ENCODE measurements at regions not wholly inside any gene's neighbourhood (a gene's known extent, or its start where the extent isn't known, plus 50 kb on each side); places are given as distances from the start of the nearest gene placed in this dataset.

DNA sequence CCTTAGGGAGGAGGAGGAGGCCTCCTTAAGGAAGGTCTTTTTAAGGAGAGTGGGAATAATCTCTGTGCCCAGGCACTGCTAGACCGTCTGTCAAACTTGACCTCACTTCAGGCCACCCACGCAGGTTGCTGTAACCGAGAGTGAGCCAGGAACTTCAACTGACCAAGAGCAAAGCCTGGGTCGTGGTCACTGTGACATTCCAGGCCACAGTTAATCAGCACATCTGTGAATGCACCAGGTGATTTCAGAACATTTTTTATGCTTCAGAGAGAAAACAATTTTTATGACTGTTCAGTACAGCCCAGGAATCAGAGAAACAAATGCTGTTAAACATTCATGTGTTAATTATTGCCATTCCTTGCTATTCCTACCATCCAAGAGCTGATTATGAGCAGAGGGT is 226.6 kb upstream of the ASIC2 start:
- no peak overlapping the region for H3K4me2 ChIP-seq (ENCODE audit: control insufficient read depth, insufficient read depth)
- no peaks in the 10 kb centered on the region; a peak in 1 of 4 replicates for H3K27me3 ChIP-seq (replicated peaks in 1 of 2; ENCODE audit: control insufficient read depth in 2 of 2, insufficient read depth in 2 of 2, low read length in 1 of 2)
- BruUV-seq (replicated peaks): no TSS peak
- ChIA-PET POLR2A (no interaction called here), CTCF (interaction anchor here (0.7 to 3.9 kb wide), 20 partner anchors 8 to 159 kb away, joined by 3 to 29 read pairs (median 5); no protein-coding TSS in a partner anchor), SMC1A (ENCODE audit: uncharacterized antibody, unreplicated experiment) (interaction anchor here (0.6 to 4.0 kb wide), 7 partner anchors 9 to 155 kb away, joined by 3 to 26 read pairs (median 4); no protein-coding TSS in a partner anchor), RAD21 (ENCODE audit: unreplicated experiment) (interaction anchor here (1.2 to 2.5 kb wide), 4 partner anchors 60 to 156 kb away, joined by 4 to 15 read pairs (median 7); no protein-coding TSS in a partner anchor)
- H3K79me2 ChIP-seq (ENCODE audit: control insufficient read depth, insufficient read depth, low read length): no peaks in the 10 kb centered on the region
- no peak overlapping the region for H3K4me3 ChIP-seq
- intact Hi-C loops (cut with micrococcal nuclease; ENCODE audit: unreplicated experiment): loop anchor here (1.0 to 2.0 kb wide), 2 partner anchors 155 to 232 kb away; no protein-coding TSS in a partner anchor
- DNase-seq (ENCODE audit: low read depth, low spot score) (no peak), FAIRE-seq (no peak), ATAC-seq (peak; percentile 11)
- H3K36me3 ChIP-seq (ENCODE audit: control insufficient read depth in 2 of 2, insufficient read depth in 2 of 2, low read length in 1 of 2): no peaks in the 10 kb centered on the region
- no peak overlapping the region for H2AFZ ChIP-seq (ENCODE audit: control insufficient read depth, low read depth, low read length)
- H3K4me1 ChIP-seq (ENCODE audit: control insufficient read depth, insufficient read depth, low read length): no peaks in the 10 kb centered on the region
- H3K9me3 ChIP-seq (replicated peaks; ENCODE audit: control insufficient read depth, insufficient read depth, low read length): no peaks in the 10 kb centered on the region
- H4K20me1 ChIP-seq (ENCODE audit: control insufficient read depth, insufficient read depth): no peaks in the 10 kb centered on the region
- in situ Hi-C loops (cut with MboI): loop anchor here (10.0 kb wide), 2 partner anchors 155 to 235 kb away; no protein-coding TSS in a partner anchor
- WGBS (ENCODE audit: insufficient coverage, insufficient replicate concordance, low lambda C conversion rate, missing lambda C conversion rate): 13% methylated on average over 4 of the region's 4 CpGs
- H3K27ac ChIP-seq (ENCODE audit: control insufficient read depth, insufficient read depth): no peak overlapping the region
- H3K9ac ChIP-seq (ENCODE audit: control insufficient read depth, insufficient read depth, low read length): no peak overlapping the region
- TF ChIP-seq, protein P1, sequence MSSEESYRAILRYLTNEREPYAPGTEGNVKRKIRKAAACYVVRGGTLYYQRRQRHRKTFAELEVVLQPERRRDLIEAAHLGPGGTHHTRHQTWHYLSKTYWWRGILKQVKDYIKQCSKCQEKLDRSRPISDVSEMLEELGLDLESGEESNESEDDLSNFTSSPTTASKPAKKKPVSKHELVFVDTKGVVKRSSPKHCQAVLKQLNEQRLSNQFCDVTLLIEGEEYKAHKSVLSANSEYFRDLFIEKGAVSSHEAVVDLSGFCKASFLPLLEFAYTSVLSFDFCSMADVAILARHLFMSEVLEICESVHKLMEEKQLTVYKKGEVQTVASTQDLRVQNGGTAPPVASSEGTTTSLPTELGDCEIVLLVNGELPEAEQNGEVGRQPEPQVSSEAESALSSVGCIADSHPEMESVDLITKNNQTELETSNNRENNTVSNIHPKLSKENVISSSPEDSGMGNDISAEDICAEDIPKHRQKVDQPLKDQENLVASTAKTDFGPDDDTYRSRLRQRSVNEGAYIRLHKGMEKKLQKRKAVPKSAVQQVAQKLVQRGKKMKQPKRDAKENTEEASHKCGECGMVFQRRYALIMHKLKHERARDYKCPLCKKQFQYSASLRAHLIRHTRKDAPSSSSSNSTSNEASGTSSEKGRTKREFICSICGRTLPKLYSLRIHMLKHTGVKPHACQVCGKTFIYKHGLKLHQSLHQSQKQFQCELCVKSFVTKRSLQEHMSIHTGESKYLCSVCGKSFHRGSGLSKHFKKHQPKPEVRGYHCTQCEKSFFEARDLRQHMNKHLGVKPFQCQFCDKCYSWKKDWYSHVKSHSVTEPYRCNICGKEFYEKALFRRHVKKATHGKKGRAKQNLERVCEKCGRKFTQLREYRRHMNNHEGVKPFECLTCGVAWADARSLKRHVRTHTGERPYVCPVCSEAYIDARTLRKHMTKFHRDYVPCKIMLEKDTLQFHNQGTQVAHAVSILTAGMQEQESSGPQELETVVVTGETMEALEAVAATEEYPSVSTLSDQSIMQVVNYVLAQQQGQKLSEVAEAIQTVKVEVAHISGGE (CRISPR knock-in tag; IDR thresholded peaks at IDR 0.05): no peak
- TF ChIP-seq SMAD1 (IDR thresholded peaks at IDR 0.05; ENCODE audit: low read depth, partially characterized antibody) (no peak), E2F8 (IDR thresholded peaks at IDR 0.05; ENCODE audit: low read depth, partially characterized antibody) (no peak), WRNIP1 (IDR thresholded peaks at IDR 0.05; ENCODE audit: borderline replicate concordance, low read depth, low read length) (no peak), RAD51 (IDR thresholded peaks at IDR 0.05) (no peak), HDAC2 (IDR thresholded peaks at IDR 0.05) (no peak), RBBP5 (conservative IDR thresholded peaks at IDR 0.05) (no peak)

All from GM12878 (cell line).